HL-60 (cell line): ENCODE measurements at regions not wholly inside any gene's neighbourhood (a gene's known extent, or its start where the extent isn't known, plus 50 kb on each side); places are given as distances from the start of the nearest gene placed in this dataset.

Experiments used
- TF ChIP-seq, protein P1 (sequence below): IDR thresholded peaks from one replicate; pipeline ENCODE4 v1.5.1; 2011; ENCODE audit warnings: low read length, control low read depth, inconsistent platforms; ENCODE audit not compliant: insufficient read depth
- TF ChIP-seq, protein P2 (sequence below): IDR thresholded peaks from 2 replicates; pipeline ENCODE4 v1.6.1; 2012; ENCODE audit warnings: low read depth; ENCODE audit not compliant: insufficient replicate concordance

DNA sequence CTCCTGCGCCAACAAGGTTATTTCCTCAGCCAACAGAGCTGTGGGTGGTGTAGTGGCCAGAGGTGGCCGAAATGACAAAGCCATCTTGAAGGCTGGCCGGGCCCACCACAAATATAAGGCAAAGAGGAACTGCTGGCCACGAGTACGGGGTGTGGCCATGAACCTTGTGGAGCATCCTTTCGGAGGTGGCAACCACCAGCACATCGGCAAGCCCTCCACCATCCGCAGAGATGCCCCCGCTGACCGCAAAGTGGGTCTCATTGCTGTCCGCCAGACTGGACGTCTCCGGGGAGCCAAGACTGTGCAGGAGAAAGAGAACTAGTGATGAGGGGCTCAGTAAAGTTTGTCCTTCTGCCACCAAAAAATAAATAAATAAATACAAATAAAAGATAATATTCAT lies 481.4 kb upstream of the NAALADL2 start:
- TF ChIP-seq, protein P1, sequence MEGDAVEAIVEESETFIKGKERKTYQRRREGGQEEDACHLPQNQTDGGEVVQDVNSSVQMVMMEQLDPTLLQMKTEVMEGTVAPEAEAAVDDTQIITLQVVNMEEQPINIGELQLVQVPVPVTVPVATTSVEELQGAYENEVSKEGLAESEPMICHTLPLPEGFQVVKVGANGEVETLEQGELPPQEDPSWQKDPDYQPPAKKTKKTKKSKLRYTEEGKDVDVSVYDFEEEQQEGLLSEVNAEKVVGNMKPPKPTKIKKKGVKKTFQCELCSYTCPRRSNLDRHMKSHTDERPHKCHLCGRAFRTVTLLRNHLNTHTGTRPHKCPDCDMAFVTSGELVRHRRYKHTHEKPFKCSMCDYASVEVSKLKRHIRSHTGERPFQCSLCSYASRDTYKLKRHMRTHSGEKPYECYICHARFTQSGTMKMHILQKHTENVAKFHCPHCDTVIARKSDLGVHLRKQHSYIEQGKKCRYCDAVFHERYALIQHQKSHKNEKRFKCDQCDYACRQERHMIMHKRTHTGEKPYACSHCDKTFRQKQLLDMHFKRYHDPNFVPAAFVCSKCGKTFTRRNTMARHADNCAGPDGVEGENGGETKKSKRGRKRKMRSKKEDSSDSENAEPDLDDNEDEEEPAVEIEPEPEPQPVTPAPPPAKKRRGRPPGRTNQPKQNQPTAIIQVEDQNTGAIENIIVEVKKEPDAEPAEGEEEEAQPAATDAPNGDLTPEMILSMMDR = no peak
- TF ChIP-seq, protein P2, sequence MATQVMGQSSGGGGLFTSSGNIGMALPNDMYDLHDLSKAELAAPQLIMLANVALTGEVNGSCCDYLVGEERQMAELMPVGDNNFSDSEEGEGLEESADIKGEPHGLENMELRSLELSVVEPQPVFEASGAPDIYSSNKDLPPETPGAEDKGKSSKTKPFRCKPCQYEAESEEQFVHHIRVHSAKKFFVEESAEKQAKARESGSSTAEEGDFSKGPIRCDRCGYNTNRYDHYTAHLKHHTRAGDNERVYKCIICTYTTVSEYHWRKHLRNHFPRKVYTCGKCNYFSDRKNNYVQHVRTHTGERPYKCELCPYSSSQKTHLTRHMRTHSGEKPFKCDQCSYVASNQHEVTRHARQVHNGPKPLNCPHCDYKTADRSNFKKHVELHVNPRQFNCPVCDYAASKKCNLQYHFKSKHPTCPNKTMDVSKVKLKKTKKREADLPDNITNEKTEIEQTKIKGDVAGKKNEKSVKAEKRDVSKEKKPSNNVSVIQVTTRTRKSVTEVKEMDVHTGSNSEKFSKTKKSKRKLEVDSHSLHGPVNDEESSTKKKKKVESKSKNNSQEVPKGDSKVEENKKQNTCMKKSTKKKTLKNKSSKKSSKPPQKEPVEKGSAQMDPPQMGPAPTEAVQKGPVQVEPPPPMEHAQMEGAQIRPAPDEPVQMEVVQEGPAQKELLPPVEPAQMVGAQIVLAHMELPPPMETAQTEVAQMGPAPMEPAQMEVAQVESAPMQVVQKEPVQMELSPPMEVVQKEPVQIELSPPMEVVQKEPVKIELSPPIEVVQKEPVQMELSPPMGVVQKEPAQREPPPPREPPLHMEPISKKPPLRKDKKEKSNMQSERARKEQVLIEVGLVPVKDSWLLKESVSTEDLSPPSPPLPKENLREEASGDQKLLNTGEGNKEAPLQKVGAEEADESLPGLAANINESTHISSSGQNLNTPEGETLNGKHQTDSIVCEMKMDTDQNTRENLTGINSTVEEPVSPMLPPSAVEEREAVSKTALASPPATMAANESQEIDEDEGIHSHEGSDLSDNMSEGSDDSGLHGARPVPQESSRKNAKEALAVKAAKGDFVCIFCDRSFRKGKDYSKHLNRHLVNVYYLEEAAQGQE = no peak
